ENCODE measurements at regions not wholly inside any gene's neighbourhood (a gene's known extent, or its start where the extent isn't known, plus 50 kb on each side); places are given as distances from the start of the nearest gene placed in this dataset.

DNA sequence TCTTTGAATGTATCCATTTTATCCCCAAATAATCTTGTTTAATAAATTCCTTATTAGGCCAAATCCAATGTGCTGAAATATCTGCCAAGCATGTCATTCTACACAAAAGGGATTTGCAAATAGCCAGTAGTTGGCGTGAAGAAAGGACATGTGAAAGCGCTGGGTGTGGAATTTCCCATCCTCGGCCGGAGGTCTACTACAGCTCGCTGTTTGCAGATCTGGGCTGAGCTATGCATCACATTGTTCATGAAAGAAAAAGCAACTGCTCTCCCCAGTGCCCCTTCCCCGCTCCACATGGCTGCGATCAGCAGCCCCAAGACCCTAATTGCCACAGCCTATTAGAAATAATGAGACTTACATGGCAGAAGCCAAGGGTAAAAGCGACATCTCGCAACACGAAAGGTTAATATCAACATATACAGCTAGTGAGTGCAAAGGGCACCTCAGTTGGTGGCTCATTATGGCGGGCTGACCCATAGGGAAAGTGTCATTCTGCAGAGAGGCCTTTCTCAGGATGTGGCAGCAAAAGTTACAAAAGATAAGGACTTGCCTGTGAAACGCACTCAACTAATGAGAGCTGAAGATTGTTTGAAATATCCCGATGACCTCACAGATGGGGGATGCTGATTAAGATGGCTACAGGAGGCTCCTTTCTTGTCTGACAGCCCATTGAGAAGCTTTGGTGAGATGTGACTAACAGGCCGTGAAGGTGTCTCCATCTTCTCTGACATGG, 126.9 kb upstream of the CYP1B1 start:
- no peak for DNase-seq

DNA sequence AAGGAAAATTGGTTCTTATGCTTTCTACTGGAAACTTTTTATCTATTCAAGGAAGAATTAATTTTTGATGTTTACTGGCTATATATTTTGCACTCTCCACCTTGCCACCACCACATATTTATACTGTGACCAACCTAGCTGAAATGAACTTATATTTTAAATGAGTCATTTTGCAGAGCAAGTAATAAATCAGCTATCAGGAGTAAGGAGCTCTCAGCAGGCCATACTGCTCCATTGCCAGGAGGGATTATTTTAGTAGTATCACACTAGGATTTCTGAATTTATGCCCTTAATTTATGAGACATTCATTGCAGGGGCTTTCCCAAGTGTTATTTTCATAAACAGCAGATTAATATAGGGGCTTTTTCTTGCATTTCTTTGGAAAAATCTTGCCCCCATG, 125.8 kb upstream of the CYP1B1 start:
- no peak for DNase-seq

DNA sequence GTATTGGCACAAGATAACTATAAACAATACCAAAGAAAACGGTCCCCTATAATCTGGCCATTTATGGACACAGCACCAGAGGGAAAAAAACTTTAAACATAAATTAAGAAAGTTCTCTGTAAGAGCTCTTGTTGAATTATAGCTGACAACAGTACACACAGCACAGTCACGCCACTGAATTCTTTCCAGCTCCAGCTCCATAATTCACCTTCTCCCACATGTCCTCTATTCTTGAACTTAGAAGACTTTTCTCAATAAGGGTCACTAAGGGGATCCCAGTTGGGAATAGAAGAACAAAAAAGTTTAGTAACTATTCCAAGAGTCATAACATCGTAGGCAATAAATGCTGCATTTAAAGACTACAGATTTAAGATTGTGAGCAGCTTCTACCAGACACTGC, 124.6 kb upstream of the CYP1B1 start:
- no peak for DNase-seq

GRCh38 chr2:38199127-38199526, 123.2 kb upstream of the CYP1B1 start:
- DNase-seq: no peak

GRCh38 chr2:38194751-38195150, 118.8 kb upstream of the CYP1B1 start:
- DNase-seq: no peak

GRCh38 chr2:38192976-38193375, 117.0 kb upstream of the CYP1B1 start:
- no peak for DNase-seq

GRCh38 chr2:38192046-38192445, 116.1 kb upstream of the CYP1B1 start:
- DNase-seq: no peak

- peak; percentile 2 for DNase-seq
Observed at GRCh38 chr2:38191516-38191915, 115.6 kb upstream of the CYP1B1 start.

- no peak for DNase-seq
Observed at GRCh38 chr2:38190542-38191218, 114.7 kb upstream of the CYP1B1 start.

DNA sequence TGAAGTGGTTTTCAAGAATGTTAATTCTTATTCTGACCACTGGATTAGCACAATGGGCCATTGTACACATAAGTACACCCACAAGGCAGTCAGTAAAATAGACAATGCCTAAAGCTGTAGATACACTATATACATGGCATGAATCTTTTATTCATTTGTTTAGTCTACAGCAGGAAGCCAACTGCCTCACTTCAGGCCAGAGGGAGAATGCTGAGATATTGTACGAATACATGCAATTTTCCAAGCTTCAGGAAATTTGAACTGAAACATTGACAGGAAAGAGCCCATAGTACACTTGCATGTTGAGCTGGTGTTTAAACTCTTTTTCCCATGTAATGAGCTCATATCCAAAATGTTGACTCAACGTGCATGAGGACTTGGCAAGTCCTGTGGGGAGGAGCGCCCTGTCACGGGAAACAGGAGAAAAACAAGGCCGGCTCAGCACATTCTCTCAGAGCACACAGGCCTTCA, 111.6 kb upstream of the CYP1B1 start:
- DNase-seq: no peak

DNA sequence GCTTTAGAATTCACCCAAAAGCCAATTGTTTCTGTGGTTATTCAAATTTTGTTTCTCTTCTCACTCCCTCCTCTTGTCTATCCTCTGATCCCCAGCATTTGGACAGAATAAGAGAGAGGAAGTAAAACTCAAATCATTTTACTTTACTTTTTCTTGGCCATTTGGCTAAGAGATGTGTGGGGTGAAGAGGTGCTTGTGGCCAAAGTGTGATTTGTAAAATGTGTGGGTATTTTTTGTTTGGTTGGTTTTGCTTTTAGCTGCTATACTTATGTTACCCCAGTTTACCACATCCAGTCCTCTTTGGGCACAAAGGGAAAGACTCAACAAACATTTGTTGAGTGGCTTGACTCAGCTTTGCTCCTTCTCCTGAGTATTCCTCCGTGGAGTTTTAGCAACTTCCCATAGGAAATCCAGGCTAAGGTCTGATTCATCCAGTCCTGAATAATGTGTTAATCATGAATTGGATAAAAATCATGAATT, 109.1 kb upstream of the CYP1B1 start:
- DNase-seq: no peak

DNA sequence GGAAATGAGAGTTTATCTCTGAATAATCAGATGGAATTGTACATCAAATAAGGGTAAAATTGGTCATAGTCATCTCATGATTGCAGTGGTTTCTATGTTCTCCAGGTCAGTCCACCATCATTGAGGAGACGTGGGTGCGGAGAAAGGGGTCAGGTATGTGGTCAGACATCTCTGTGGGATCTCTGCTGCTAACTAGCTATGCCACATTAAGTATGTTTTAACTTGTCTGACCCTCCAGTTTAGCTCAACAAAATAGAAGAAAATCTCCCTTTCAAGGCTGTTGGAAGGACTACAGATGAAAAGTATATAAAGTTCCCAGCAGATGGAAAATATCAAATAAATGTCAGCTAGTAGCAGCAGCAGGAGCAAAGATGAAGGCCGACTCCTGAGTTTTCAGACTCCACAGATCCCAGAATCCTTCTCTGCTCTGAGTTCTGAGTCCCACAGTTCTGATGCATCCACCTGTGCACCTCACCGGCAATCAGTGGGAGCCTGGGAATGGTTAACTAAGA, 106.6 kb upstream of the CYP1B1 start:
- no peak for DNase-seq

DNA sequence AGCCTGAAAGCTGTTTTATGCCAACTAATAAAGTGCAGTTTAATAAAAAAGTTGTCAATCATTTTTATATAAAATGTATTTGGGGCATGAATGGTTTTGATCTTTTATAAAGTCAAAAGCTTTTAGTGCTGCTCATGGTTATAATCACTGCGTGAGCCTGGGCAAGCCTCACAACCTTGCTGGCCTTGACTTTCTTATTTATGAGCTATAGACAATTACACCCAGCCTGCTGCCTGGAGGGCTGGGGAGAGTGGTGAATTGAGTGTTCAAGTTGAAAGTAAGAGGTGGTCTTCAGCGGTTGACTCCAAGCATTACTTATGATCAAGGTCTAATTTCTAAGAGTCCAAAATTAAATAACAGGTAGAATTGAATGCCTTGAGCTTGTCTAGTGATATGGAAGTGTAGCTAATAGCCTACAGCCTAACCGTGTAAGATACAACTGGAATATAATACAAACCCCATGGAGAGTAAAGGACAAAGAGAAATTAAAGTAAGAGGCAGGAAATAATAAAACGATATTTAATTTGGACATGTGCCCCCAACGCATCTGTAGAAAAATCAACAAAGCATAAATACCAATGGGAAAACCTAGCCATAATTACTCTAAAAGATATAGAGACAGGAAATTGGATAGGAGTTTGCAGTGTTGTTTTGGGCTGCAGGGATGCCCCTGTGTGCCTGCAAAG, 106.0 kb upstream of the CYP1B1 start:
- DNase-seq: no peak

DNA sequence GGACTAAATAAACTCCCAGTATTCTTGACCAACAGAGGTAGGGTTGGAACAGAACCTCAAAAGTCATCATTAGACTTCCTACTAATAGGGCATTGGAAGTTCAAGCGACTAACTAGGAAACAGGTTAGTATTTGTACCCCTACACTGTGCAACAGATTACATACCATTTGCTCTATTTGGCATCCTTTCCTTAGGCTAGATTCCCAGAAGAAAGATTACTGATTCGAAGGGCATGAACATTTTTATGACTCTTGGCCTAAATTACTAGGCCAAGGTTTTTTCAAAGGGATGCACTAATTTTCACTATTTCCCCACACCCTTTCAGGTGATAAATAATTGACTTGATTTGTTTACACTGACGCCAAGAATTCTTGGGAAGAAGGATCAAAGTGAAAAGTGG, 104.8 kb upstream of the CYP1B1 start:
- DNase-seq: no peak

GRCh38 chr2:38178556-38179419, 102.8 kb upstream of the CYP1B1 start:
- no peak for DNase-seq

GRCh38 chr2:38178119-38178518, 102.2 kb upstream of the CYP1B1 start:
- DNase-seq: no peak

GRCh38 chr2:38176619-38177021, 100.7 kb upstream of the CYP1B1 start:
- no peak for DNase-seq

DNA sequence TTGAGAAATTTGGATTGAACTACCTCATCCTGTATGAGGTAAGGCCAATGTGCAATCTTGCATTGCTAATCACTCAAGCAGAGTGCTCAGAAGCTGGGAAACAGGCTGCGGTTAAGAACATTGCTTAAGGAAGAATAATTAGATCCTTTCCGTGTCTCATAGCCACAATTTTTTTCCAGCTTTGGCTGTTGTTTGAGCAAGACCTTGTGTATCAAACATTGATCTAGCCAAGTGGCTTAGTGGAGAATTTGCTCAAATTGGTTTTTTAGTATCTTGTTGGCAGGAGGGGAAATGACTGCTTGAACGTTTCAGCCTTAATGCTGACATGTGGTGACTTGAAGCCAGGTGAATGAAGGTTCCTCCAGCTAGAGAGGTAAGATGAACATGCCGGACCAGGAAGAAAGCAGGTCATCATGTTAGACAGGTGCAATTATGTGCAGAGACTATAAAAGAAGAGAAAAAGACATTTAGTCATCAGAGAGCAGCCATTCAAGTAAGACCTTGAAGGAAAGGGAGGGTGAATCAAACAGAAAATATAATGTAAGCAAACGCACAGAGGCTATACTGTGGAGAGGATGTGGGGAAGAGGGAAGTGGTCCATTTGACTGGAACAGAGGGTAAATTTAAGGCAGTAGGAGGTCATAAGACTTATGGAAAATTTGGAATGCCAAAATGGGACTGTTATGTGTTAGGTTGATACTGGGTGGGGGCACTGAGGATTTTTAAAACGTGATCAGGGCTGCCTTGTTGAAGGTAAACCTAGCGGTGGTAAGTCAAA, 98.9 kb upstream of the CYP1B1 start:
- no peak for DNase-seq

GRCh38 chr2:38174131-38174530, 98.2 kb upstream of the CYP1B1 start:
- no peak for DNase-seq

DNA sequence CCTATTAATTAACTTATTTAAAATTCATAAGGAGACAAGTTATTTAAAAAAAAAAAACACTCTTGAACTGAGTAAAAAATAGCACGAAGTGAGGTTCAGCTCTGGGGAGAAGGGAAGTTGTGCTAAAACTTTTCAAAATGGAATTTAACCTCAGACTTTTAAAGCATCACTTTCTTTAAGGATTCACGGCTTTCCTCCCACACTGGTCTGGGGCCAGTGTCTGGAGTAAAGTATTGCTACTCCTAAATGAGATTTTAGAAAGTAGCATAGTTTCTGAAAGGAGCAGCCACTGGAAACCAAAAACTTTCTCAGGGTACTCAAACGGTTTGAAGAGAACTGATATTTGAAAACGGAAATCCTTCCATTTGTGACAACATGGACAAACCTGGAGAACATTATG, 97.7 kb upstream of the CYP1B1 start:
- DNase-seq: no peak

GRCh38 chr2:38171208-38171855, 95.4 kb upstream of the CYP1B1 start:
- no peak for DNase-seq

All from DMS53 (cell line).